ENCODE measurements at regions not wholly inside any gene's neighbourhood (a gene's known extent, or its start where the extent isn't known, plus 50 kb on each side); places are given as distances from the start of the nearest gene placed in this dataset.

DNA sequence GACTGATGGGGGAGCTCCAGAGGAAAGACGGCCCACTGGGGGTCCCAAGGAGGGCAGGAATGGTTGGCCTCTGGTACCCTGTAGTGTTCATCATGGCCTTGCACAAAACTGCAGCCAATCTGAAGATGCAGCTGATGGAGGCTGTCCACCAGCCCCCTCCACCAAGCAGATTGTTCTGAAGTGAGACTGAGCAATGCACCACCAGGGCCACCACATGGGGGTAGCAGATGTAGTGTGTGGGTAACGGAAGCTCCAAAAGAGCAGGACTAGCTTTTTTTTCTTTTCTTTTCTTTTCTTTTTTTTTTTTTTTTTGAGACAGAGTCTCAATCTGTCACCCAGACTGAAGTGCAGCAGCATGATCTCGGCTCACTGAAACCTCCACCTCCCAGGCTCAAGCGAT is 181.0 kb upstream of the MYLIP start:
- no peaks in the 10 kb centered on the region for H3K36me3 ChIP-seq (ENCODE audit: insufficient read depth)
- Mint-ChIP-seq H3K4me1 (peaks cover 25% of the 10 kb centered on the region), H3K27ac (no peak overlapping the region), H3K36me3 (ENCODE audit: low read depth) (no peaks in the 10 kb centered on the region), H3K4me3 (no peak overlapping the region), H3K9me3 (no peaks in the 10 kb centered on the region), H3K27me3 (ENCODE audit: insufficient read depth, low read depth, poor library complexity) (no peaks in the 10 kb centered on the region)
- H3K27ac ChIP-seq (ENCODE audit: low read depth): no peak overlapping the region
- H3K9me2 ChIP-seq (ENCODE audit: insufficient read depth): peaks cover 15% of the 10 kb centered on the region
- no peak overlapping the region for H3K4me2 ChIP-seq
- no peak for DNase-seq (ENCODE audit: low spot score)
- TF ChIP-seq, protein P1, sequence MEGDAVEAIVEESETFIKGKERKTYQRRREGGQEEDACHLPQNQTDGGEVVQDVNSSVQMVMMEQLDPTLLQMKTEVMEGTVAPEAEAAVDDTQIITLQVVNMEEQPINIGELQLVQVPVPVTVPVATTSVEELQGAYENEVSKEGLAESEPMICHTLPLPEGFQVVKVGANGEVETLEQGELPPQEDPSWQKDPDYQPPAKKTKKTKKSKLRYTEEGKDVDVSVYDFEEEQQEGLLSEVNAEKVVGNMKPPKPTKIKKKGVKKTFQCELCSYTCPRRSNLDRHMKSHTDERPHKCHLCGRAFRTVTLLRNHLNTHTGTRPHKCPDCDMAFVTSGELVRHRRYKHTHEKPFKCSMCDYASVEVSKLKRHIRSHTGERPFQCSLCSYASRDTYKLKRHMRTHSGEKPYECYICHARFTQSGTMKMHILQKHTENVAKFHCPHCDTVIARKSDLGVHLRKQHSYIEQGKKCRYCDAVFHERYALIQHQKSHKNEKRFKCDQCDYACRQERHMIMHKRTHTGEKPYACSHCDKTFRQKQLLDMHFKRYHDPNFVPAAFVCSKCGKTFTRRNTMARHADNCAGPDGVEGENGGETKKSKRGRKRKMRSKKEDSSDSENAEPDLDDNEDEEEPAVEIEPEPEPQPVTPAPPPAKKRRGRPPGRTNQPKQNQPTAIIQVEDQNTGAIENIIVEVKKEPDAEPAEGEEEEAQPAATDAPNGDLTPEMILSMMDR (conservative IDR thresholded peaks at IDR 0.05; ENCODE audit: low read depth in 2 of 2): 0 out of 4 replicates have a peak, but pooled peaks of 1 of the 2 experiments have one; percentile 5
- TF ChIP-seq POLR2AphosphoS5 (IDR thresholded peaks at IDR 0.05; ENCODE audit: low read depth): no peak
- H3K79me2 ChIP-seq (replicated peaks; ENCODE audit: insufficient read depth): no peaks in the 10 kb centered on the region
- H3K27me3 ChIP-seq (ENCODE audit: insufficient read depth): no peaks in the 10 kb centered on the region
- H4K20me1 ChIP-seq (replicated peaks; ENCODE audit: insufficient read depth): no peaks in the 10 kb centered on the region
- no peak overlapping the region for H3K4me3 ChIP-seq
- no peak overlapping the region for H2AFZ ChIP-seq
- ATAC-seq: no peak
- peaks cover 15% of the 10 kb centered on the region for H3K4me1 ChIP-seq (ENCODE audit: insufficient read depth)
- no peaks in the 10 kb centered on the region for H3F3A ChIP-seq (replicated peaks; ENCODE audit: low read depth)

DNA sequence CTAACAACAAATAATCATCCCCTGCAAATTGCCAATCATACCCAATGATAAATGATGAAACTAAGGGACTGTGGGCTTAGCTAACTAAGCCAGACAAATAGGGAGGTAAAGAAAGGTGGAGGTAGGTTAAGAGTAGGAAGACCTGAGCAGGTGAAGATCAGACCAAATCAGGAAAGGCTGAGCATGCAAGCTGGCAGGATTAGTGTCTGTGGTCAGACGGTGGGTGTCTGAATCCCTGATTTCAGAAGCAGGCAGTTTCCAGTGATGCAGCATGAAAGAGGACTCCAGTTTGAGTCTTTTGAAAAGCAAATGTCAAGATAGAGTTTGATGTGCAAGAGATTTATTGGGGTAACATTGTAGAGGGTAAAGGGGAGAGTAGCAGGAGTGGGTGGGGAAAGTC is 181.4 kb upstream of the MYLIP start:
- DNase-seq (ENCODE audit: low spot score): no peak
- H3K27ac ChIP-seq (ENCODE audit: low read depth): no peak overlapping the region
- no peaks in the 10 kb centered on the region for H3K79me2 ChIP-seq (replicated peaks; ENCODE audit: insufficient read depth)
- H3F3A ChIP-seq (replicated peaks; ENCODE audit: low read depth): no peaks in the 10 kb centered on the region
- no peak for ATAC-seq
- H3K9me2 ChIP-seq (ENCODE audit: insufficient read depth): peaks cover 15% of the 10 kb centered on the region
- H4K20me1 ChIP-seq (replicated peaks; ENCODE audit: insufficient read depth): no peaks in the 10 kb centered on the region
- H3K4me3 ChIP-seq: no peak overlapping the region
- Mint-ChIP-seq H3K27ac (no peak overlapping the region), H3K4me3 (no peak overlapping the region), H3K4me1 (peaks cover 22% of the 10 kb centered on the region), H3K36me3 (ENCODE audit: low read depth) (no peaks in the 10 kb centered on the region), H3K27me3 (ENCODE audit: insufficient read depth, low read depth, poor library complexity) (no peaks in the 10 kb centered on the region), H3K9me3 (no peaks in the 10 kb centered on the region)
- no peak overlapping the region for H2AFZ ChIP-seq
- H3K4me2 ChIP-seq: no peak overlapping the region
- no peaks in the 10 kb centered on the region for H3K36me3 ChIP-seq (ENCODE audit: insufficient read depth)
- H3K27me3 ChIP-seq (ENCODE audit: insufficient read depth): no peaks in the 10 kb centered on the region
- H3K4me1 ChIP-seq (ENCODE audit: insufficient read depth): peaks cover 14% of the 10 kb centered on the region
- TF ChIP-seq CREB1 (CRISPR knock-in tag; IDR thresholded peaks at IDR 0.05; ENCODE audit: low read depth): no peak
- no peak for TF ChIP-seq EZH2phosphoT487 (IDR thresholded peaks at IDR 0.05; ENCODE audit: unreplicated experiment)
- TF ChIP-seq STAT1 (IDR thresholded peaks at IDR 0.05; ENCODE audit: unreplicated experiment): no peak
- TF ChIP-seq NANOG (IDR thresholded peaks at IDR 0.05; ENCODE audit: borderline replicate concordance): no peak
- no peak for TF ChIP-seq POLR2AphosphoS5 (IDR thresholded peaks at IDR 0.05; ENCODE audit: low read depth)
- TF ChIP-seq, protein P2, sequence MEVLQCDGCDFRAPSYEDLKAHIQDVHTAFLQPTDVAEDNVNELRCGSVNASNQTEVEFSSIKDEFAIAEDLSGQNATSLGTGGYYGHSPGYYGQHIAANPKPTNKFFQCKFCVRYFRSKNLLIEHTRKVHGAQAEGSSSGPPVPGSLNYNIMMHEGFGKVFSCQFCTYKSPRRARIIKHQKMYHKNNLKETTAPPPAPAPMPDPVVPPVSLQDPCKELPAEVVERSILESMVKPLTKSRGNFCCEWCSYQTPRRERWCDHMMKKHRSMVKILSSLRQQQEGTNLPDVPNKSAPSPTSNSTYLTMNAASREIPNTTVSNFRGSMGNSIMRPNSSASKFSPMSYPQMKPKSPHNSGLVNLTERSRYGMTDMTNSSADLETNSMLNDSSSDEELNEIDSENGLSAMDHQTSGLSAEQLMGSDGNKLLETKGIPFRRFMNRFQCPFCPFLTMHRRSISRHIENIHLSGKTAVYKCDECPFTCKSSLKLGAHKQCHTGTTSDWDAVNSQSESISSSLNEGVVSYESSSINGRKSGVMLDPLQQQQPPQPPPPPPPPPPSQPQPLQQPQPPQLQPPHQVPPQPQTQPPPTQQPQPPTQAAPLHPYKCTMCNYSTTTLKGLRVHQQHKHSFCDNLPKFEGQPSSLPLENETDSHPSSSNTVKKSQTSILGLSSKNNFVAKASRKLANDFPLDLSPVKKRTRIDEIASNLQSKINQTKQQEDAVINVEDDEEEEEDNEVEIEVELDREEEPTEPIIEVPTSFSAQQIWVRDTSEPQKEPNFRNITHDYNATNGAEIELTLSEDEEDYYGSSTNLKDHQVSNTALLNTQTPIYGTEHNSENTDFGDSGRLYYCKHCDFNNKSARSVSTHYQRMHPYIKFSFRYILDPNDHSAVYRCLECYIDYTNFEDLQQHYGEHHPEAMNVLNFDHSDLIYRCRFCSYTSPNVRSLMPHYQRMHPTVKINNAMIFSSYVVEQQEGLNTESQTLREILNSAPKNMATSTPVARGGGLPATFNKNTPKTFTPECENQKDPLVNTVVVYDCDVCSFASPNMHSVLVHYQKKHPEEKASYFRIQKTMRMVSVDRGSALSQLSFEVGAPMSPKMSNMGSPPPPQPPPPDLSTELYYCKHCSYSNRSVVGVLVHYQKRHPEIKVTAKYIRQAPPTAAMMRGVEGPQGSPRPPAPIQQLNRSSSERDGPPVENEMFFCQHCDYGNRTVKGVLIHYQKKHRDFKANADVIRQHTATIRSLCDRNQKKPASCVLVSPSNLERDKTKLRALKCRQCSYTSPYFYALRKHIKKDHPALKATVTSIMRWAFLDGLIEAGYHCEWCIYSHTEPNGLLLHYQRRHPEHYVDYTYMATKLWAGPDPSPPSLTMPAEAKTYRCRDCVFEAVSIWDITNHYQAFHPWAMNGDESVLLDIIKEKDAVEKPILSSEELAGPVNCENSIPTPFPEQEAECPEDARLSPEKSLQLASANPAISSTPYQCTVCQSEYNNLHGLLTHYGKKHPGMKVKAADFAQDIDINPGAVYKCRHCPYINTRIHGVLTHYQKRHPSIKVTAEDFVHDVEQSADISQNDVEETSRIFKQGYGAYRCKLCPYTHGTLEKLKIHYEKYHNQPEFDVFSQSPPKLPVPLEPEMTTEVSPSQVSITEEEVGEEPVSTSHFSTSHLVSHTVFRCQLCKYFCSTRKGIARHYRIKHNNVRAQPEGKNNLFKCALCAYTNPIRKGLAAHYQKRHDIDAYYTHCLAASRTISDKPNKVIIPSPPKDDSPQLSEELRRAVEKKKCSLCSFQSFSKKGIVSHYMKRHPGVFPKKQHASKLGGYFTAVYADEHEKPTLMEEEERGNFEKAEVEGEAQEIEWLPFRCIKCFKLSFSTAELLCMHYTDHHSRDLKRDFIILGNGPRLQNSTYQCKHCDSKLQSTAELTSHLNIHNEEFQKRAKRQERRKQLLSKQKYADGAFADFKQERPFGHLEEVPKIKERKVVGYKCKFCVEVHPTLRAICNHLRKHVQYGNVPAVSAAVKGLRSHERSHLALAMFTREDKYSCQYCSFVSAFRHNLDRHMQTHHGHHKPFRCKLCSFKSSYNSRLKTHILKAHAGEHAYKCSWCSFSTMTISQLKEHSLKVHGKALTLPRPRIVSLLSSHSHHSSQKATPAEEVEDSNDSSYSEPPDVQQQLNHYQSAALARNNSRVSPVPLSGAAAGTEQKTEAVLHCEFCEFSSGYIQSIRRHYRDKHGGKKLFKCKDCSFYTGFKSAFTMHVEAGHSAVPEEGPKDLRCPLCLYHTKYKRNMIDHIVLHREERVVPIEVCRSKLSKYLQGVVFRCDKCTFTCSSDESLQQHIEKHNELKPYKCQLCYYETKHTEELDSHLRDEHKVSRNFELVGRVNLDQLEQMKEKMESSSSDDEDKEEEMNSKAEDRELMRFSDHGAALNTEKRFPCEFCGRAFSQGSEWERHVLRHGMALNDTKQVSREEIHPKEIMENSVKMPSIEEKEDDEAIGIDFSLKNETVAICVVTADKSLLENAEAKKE (CRISPR knock-in tag; IDR thresholded peaks at IDR 0.05): no peak
- TF ChIP-seq, protein P3, sequence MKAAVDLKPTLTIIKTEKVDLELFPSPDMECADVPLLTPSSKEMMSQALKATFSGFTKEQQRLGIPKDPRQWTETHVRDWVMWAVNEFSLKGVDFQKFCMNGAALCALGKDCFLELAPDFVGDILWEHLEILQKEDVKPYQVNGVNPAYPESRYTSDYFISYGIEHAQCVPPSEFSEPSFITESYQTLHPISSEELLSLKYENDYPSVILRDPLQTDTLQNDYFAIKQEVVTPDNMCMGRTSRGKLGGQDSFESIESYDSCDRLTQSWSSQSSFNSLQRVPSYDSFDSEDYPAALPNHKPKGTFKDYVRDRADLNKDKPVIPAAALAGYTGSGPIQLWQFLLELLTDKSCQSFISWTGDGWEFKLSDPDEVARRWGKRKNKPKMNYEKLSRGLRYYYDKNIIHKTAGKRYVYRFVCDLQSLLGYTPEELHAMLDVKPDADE (IDR thresholded peaks at IDR 0.05): no peak
- TF ChIP-seq ZNF114 (CRISPR knock-in tag; IDR thresholded peaks at IDR 0.05): no peak
- TF ChIP-seq, protein P1 (conservative IDR thresholded peaks at IDR 0.05; ENCODE audit: low read depth in 2 of 2): no peak
- TF ChIP-seq ZNF331 (CRISPR knock-in tag; IDR thresholded peaks at IDR 0.05; ENCODE audit: low read depth): no peak
- no peak for TF ChIP-seq EZH2 (IDR thresholded peaks at IDR 0.05; ENCODE audit: low read depth, unreplicated experiment)
